Jurkat, Clone E6-1 (cell line): ENCODE measurements at regions not wholly inside any gene's neighbourhood (a gene's known extent, or its start where the extent isn't known, plus 50 kb on each side); places are given as distances from the start of the nearest gene placed in this dataset.

Experiments used
- DNase-seq: peaks from one replicate; pipeline ENCODE4 v3.0.0-alpha.2; 2011; ENCODE audit warnings: low read depth, low spot score
- H3K4me3 ChIP-seq: 2 replicates; pipeline ENCODE4 v1.5.1; 2011; ENCODE audit warnings: mild to moderate bottlenecking, low read length, control low read depth, moderate library complexity

- DNase-seq, result no peak
- no peak overlapping the region for H3K4me3 ChIP-seq
Measured at GRCh38 chr1:172957491-172957890, 93.2 kb downstream of the TNFSF18 start.

GRCh38 chr1:172959571-172959970 is 91.2 kb downstream of the TNFSF18 start:
- DNase-seq, result no peak
- no peak overlapping the region for H3K4me3 ChIP-seq

- no peak for DNase-seq
- H3K4me3 ChIP-seq, result no peak overlapping the region
Measured at GRCh38 chr1:172960019-172960418, 90.7 kb downstream of the TNFSF18 start.

DNA sequence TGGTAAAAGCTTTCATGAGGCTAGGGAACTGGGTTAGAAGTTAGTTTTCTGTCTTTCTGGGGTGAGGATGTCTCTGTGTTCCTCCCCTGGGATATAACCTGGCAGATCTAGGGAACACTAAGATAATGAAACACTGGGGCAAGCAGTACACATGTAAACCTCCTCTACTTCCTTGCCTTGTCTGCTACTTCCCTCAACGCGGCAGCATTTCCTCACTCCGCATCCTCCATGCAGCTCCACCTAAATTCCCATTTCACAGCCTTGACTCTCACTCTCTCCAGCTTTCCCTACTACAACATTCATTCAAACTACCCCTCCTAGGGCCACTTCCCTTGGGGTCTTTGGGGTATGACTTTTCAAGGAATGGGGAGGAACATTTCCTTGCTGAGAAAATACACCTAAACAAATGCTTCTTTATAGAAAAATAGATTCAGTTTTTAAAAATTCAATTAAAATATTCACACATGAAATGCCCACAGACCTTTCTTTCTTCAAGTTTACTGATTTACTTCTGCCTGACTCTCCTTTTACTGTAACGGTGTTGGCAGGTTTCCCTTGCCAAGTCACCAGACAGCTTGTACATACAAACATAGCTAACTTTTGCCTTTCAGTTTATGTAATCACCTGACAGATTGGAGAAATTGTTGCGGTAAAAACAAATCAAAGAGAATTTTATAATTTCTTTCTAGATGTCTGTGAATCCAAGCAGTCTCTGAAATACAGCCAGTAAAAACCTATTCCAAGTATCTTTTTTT is 90.1 kb downstream of the TNFSF18 start:
- H3K4me3 ChIP-seq, result no peak overlapping the region
- DNase-seq, result no peak

- H3K4me3 ChIP-seq, result no peak overlapping the region
- no peak for DNase-seq
Measured at GRCh38 chr1:172964864-172965263, 85.9 kb downstream of the TNFSF18 start.

DNA sequence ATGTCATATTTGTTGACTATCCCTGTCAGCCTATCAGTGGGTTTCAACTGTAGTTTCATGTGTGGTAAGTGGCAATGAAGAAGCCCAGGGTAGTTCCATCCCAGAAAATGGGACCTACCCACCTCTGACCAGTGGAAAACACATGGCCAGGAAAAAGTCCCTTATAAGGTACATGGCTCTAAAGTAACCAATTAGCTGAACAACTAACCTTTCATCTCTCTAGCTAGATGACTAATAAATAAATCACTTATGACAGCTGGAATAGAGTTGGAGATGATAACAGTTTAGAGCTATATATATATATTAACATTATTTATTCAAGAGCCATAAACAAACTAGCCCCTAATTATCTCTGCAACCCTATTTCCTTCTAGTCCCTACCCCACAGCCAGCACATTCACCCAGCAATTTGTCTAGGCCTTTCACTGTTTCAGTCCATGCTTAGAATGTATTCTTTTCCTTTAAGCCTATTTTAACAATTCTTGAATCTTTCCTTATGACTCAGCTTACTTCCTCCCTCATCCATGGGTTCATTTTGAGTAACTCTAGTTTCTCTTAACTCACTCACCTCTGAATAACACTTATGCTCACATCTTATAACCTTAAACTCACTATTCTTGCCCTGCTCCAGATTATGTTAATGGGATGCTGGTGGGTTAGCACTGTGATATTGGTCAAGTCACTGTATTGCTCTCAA is 83.7 kb downstream of the TNFSF18 start:
- no peak overlapping the region for H3K4me3 ChIP-seq
- DNase-seq, result no peak

- H3K4me3 ChIP-seq, result no peak overlapping the region
Measured at GRCh38 chr1:172967936-172968335, 82.8 kb downstream of the TNFSF18 start.

DNA sequence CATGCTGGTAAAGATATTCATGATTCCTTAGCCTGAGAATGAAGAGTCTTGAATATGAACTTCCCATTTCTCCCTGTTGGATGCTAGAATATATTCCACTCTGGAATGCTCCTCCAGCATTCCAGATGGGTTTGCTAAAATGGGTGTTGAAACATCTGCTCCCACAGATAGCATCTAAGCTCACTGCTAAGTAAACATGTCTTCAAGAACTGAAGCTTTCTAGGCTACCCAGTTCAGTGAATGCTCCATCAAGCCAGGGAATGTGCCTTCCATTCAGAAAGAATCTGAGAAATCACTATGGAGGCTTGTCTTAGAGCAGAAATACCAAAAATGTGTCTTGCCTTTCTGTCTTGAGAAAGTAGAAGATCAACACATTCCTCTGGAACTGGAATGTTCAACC is 81.1 kb downstream of the TNFSF18 start:
- DNase-seq, result no peak
- H3K4me3 ChIP-seq, result no peak overlapping the region

More at GRCh38 chr1:172967936-172968335, 82.8 kb downstream of the TNFSF18 start:
- DNase-seq, result no peak

DNA sequence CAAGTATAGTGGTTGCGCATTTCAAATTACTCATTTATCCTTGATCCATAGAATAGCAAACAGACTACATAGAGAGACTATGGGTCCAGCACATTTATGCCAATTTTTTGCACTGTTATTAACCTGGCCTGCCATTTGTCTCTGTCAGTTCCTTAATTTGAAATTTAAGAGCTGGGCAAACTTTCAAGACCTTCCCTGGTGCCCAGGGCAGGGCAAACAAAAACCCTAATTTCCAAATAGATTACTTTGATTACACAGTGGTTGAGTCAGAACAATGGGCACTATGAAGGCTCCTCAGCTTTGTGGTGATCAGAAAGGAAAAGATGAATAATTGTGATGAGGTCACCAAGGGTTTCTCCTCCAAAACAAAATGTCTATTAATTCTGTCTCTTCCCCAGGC is 80.6 kb downstream of the TNFSF18 start:
- no peak for DNase-seq
- H3K4me3 ChIP-seq, result no peak overlapping the region

GRCh38 chr1:172971241-172971640 is 79.5 kb downstream of the TNFSF18 start:
- DNase-seq, result no peak
- no peak overlapping the region for H3K4me3 ChIP-seq

- DNase-seq, result no peak
Measured at GRCh38 chr1:172972258-172972657, 78.5 kb downstream of the TNFSF18 start.

DNA sequence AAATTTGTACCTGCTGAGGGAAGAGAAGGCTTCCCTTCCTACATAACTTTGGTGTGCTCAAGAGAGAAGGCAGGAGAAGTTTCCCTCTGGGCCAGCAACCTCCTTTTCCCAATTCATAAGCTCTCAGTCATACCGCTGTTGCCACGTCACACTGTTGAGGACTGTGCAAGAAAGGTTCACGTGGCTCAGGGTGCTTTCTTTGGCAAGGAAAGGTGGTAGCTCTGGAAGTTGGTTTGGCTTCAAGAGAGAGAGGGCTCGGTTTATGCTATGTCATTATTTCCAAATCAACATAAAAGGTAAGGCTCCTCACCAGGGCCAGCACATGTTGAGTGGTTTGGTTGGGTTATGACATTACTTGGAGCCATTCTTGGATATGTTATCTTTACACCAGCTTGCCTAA is 77.3 kb downstream of the TNFSF18 start:
- DNase-seq, result no peak
- H3K4me3 ChIP-seq, result no peak overlapping the region

More at GRCh38 chr1:172972258-172972657, 78.5 kb downstream of the TNFSF18 start:
- H3K4me3 ChIP-seq, result no peak overlapping the region

- DNase-seq, result no peak
Measured at GRCh38 chr1:172976222-172977041, 74.3 kb downstream of the TNFSF18 start.

DNA sequence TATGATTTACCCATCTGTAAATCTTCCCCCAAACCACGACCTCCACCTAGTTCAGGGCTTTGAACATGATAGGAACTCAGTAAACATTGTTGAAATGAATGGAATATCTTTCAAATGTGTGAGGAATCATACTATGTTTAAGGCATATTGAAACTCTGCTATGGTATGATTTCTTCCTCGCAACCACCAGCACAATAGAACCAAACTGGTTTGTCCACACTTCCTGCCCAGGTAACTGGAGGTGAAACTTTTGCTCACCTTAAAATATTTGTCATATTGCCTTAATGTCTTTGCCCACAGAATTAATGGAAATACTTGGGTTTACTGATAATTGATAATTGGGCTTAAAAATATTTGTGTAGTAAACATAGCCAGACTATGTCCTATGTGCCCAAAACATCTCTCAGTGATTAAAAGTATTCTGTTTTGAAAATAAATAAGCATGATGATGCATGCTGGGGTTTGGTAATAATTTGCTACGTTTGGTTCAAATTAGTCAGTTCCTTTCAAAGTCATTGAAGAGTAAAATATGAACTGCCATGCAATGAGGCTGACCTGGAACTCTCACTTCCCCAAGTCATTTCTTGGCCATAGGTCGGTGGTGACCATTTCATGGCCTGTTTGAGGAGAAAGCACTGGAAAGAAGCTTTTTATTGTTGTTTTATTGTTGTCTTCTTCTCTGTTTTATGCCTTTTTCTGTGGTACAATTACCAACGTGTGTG is 73.3 kb downstream of the TNFSF18 start:
- H3K4me3 ChIP-seq, result no peak overlapping the region
- DNase-seq, result no peak

More at GRCh38 chr1:172976222-172977041, 74.3 kb downstream of the TNFSF18 start:
- H3K4me3 ChIP-seq, result no peak overlapping the region

DNA sequence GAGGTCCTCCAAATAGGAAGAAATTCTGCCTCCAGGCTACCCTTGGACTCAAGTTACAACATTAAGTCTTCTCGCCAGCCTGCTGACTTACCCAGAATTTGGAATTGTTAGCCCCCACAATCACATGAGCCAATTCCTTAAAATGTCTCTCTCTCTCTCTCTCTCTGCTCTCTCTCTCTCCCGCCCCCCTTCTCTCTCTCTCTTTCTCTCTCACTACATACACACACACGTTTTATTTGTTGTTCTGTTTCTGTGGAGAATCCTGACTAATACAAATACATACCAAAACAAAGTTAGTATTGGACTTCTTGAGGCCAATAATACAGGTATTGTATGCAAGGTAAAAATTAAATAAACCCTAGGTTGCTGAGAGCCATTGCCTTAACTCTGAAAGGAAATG is 72.1 kb downstream of the TNFSF18 start:
- H3K4me3 ChIP-seq, result no peak overlapping the region
- DNase-seq, result no peak

DNA sequence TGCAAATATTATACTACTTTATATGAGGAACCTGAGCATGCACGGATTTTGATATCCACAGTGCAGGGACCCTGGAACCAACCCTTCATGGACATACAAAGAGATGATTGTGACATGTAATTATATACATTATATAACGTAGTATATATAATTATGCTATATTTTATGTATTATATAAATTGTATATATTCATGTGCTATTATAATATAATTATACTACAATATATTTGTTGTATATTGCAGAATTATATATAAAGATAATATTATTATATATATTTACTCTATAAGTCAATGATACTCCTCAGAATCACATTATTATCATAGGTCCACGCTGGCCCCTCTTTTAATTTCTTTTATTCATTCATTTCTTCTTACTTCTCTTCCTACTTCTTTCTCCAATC is 70.9 kb downstream of the TNFSF18 start:
- DNase-seq, result no peak
- H3K4me3 ChIP-seq, result no peak overlapping the region

DNA sequence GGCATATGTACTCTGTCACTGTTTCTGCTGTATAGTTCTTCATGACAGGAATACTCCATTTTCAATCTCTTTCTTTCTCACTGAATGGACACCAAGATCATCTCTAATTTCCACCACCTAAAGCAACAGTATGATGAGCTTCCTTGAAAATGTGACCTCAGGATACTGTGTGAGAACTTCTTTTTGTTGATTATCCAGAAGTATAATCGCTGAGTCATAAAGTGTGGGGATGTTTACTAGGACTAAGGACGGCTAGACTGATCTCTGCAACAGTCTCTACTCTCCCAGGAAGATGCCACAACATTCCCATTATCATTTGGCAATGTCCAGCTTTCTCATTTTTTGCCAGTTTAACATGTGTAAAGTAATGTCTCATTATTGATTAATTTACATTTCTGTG is 70.3 kb downstream of the TNFSF18 start:
- no peak for DNase-seq
- no peak overlapping the region for H3K4me3 ChIP-seq

DNA sequence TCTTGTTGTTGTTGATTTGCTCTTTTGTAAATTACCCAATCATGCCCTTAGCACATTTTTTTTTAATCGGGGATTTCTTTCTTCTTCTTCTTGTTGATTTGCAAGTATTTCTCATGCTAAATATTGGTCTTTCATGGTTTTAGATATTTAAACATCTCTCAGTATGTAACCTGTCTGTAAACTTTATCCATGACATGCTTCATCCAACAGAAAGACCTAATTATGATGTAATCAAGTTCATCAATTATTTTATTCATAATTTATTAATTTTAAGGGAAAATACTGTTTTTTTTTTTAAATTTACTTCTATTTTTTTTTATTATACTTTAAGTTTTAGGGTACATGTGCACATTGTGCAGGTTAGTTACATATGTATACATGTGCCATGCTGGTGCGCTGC is 69.8 kb downstream of the TNFSF18 start:
- DNase-seq, result no peak
- H3K4me3 ChIP-seq, result no peak overlapping the region
